ENCODE measurements at regions not wholly inside any gene's neighbourhood (a gene's known extent, or its start where the extent isn't known, plus 50 kb on each side); places are given as distances from the start of the nearest gene placed in this dataset.
"Not testable (repeated sequence)": the region's sequence is repeated elsewhere in the genome, so short reads cannot be mapped to it uniquely, and the experiment has no call there.

GRCh38 chr3:101133197-101133596, 140.0 kb upstream of the ABI3BP start:
- TF ChIP-seq CBX8 (IDR thresholded peaks at IDR 0.05); HDAC2 (IDR thresholded peaks at IDR 0.05); RFX5 (IDR thresholded peaks at IDR 0.05); CTCF (IDR thresholded peaks at IDR 0.05); SREBF2 (IDR thresholded peaks at IDR 0.05); POLR2A (IDR thresholded peaks at IDR 0.05; ENCODE audit: low read length); EP300 (IDR thresholded peaks at IDR 0.05); CHD2 (IDR thresholded peaks at IDR 0.05; ENCODE audit: low read length, partially characterized antibody); CEBPB (IDR thresholded peaks at IDR 0.05): not testable (repeated sequence)
- TF ChIP-seq, protein P1, sequence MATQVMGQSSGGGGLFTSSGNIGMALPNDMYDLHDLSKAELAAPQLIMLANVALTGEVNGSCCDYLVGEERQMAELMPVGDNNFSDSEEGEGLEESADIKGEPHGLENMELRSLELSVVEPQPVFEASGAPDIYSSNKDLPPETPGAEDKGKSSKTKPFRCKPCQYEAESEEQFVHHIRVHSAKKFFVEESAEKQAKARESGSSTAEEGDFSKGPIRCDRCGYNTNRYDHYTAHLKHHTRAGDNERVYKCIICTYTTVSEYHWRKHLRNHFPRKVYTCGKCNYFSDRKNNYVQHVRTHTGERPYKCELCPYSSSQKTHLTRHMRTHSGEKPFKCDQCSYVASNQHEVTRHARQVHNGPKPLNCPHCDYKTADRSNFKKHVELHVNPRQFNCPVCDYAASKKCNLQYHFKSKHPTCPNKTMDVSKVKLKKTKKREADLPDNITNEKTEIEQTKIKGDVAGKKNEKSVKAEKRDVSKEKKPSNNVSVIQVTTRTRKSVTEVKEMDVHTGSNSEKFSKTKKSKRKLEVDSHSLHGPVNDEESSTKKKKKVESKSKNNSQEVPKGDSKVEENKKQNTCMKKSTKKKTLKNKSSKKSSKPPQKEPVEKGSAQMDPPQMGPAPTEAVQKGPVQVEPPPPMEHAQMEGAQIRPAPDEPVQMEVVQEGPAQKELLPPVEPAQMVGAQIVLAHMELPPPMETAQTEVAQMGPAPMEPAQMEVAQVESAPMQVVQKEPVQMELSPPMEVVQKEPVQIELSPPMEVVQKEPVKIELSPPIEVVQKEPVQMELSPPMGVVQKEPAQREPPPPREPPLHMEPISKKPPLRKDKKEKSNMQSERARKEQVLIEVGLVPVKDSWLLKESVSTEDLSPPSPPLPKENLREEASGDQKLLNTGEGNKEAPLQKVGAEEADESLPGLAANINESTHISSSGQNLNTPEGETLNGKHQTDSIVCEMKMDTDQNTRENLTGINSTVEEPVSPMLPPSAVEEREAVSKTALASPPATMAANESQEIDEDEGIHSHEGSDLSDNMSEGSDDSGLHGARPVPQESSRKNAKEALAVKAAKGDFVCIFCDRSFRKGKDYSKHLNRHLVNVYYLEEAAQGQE (IDR thresholded peaks at IDR 0.05) = not testable (repeated sequence)
- TF ChIP-seq, protein P2, sequence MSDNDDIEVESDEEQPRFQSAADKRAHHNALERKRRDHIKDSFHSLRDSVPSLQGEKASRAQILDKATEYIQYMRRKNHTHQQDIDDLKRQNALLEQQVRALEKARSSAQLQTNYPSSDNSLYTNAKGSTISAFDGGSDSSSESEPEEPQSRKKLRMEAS (IDR thresholded peaks at IDR 0.05) = not testable (repeated sequence)
